RWPE1 (cell line): ENCODE measurements at regions not wholly inside any gene's neighbourhood (a gene's known extent, or its start where the extent isn't known, plus 50 kb on each side); places are given as distances from the start of the nearest gene placed in this dataset.

Experiments
- CTCF ChIA-PET: fragments of 350-600 bp; sonication (Branson Sonifier 250); formaldehyde crosslinking; extraction: SDS; loops from one replicate; lab custom pipeline; 2021; lab: Yijun Ruan, JAX
- POLR2A ChIA-PET: fragments of 400-600 bp; formaldehyde crosslinking; extraction: SDS; loops from one replicate; lab custom pipeline; 2020; ENCODE audit warnings: antibody characterized with exemption; ENCODE audit not compliant: low non-redundant PET; lab: Yijun Ruan, JAX
- DNase-seq: peaks from one replicate; pipeline ENCODE4 v3.0.0; 2012; ENCODE audit warnings: low spot score
- H3K27ac ChIP-seq: fragments of 450-650 bp; 2 replicates; pipeline ENCODE4 v1.5.1; 2017
- TF ChIP-seq, protein P1 (sequence below): fragments of 450-650 bp; conservative IDR thresholded peaks from 2 replicates; pipeline ENCODE4 v1.5.1; 2017; ENCODE audit warnings: low read depth, mild to moderate bottlenecking

DNA sequence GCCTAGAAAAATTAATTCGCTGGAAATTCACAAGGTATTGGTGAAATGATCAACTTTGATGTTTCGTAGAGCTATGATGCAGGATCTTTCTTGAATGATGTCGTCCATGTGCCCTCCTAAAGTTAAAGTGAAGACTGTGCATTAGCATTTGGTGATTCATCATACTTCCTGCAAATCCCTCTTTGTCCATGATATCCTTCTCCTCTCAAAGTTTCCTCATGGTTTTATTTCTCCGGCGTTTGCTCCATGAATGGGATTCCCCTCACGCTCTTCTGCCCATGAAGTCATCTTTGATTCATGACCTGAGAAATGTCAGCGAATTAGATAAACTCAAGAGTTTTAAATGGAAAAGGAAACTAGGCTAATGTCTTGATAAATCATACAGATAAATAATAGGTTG lies 372.7 kb downstream of the PSAT1 start:
- CTCF ChIA-PET = no interaction called here
- TF ChIP-seq, protein P1, sequence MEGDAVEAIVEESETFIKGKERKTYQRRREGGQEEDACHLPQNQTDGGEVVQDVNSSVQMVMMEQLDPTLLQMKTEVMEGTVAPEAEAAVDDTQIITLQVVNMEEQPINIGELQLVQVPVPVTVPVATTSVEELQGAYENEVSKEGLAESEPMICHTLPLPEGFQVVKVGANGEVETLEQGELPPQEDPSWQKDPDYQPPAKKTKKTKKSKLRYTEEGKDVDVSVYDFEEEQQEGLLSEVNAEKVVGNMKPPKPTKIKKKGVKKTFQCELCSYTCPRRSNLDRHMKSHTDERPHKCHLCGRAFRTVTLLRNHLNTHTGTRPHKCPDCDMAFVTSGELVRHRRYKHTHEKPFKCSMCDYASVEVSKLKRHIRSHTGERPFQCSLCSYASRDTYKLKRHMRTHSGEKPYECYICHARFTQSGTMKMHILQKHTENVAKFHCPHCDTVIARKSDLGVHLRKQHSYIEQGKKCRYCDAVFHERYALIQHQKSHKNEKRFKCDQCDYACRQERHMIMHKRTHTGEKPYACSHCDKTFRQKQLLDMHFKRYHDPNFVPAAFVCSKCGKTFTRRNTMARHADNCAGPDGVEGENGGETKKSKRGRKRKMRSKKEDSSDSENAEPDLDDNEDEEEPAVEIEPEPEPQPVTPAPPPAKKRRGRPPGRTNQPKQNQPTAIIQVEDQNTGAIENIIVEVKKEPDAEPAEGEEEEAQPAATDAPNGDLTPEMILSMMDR = no peak
- POLR2A ChIA-PET = no interaction called here

DNA sequence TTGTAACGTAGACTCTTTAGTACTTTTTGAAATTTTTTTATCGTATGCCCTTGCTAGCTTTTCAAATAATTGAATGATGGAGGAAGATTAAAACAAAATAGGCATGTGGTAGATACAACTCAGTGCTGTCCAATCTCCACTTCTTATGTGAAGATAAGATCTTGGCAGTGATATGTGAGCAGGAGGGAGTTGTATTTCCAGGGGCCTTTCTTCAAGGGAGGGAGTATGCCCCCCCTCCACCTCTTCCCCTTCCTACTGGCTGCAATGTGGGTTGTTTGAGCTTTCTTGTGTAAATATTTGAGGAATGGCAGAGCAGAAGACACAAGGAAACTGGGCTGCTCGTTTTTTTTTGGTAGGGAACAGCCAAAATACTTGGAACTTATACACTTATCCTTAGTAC lies 374.9 kb downstream of the PSAT1 start:
- DNase-seq = no peak
- POLR2A ChIA-PET = no interaction called here
- CTCF ChIA-PET = interaction anchor here (0.6 kb wide), 1 partner anchor 900 kb away, joined by 3 read pairs; no protein-coding TSS in a partner anchor

More for the DNA sequence above, 372.7 kb downstream of the PSAT1 start:
- no peak overlapping the region for H3K27ac ChIP-seq
- DNase-seq = no peak

DNA sequence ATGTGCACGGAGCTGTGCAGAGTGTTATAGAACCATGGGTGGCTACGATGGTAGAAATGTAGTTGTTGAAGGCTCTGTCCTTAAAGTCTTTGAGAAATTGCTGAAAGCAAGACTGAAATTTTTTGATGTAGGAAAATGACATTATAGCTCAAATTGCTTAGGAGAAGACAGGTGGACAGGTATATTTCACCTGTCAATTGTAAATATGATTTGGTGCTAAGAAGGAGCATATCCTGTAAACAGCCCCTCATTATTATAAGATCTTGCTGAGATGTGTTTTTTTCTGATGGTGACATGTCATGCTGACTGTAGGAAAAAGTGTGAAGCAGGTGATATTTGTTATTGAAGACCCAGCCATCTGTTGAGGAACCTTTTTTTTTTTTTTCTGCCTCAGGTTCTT lies 377.9 kb downstream of the PSAT1 start:
- H3K27ac ChIP-seq = no peak overlapping the region
- ChIA-PET POLR2A (no interaction called here), CTCF (interaction anchor here (0.7 kb wide), 2 partner anchors 212 to 295 kb away, joined by 3 to 4 read pairs; no protein-coding TSS in a partner anchor)
- DNase-seq = no peak
- TF ChIP-seq, protein P1 = no peak

More for the DNA sequence above, 374.9 kb downstream of the PSAT1 start:
- TF ChIP-seq, protein P1 = no peak
- H3K27ac ChIP-seq = no peak overlapping the region

DNA sequence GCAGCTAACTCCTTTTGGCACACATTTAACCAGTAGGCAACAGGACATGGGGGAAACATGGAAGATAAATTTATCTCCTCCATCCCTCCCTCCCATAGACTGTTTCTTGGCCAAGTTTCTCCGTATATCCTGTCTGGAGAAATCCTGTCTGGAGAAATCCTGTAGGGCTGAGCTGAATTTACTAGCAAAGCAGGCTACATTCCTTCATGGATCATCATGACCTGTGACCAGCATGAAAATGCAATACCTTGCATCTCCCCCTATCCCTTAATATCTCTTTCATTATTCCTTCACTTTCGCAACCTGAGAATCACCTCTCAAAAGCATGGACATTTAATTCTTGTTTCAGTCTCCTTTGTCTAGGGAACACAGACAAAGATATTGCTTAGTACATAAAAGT lies 379.1 kb downstream of the PSAT1 start:
- ChIA-PET POLR2A (no interaction called here), CTCF (no interaction called here)
- TF ChIP-seq, protein P1 = no peak
- no peak overlapping the region for H3K27ac ChIP-seq
- DNase-seq = no peak

DNA sequence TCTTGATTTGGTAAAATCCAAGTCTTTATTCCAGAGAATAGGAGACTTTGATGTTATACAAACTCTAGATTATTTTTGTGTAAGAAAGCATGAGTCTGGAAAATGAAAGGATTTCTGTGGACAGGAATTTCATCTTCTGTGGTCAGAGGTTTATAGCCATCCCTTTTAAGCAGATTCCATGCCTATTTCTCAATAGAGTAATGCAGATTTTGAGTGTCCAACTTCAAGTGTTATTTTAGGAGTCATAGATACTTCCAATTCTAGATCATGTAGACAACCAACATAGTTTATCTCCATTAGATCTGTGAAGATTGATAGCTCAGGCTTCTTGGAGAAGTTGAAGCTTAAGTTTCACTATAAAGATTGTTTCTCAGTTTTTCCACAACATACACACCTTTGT lies 379.7 kb downstream of the PSAT1 start:
- CTCF ChIA-PET = interaction anchor here (0.7 kb wide), 1 partner anchor 20 kb away, joined by 3 read pairs; no protein-coding TSS in a partner anchor
- TF ChIP-seq, protein P1 = no peak
- DNase-seq = no peak
- H3K27ac ChIP-seq = no peak overlapping the region
- POLR2A ChIA-PET = no interaction called here

DNA sequence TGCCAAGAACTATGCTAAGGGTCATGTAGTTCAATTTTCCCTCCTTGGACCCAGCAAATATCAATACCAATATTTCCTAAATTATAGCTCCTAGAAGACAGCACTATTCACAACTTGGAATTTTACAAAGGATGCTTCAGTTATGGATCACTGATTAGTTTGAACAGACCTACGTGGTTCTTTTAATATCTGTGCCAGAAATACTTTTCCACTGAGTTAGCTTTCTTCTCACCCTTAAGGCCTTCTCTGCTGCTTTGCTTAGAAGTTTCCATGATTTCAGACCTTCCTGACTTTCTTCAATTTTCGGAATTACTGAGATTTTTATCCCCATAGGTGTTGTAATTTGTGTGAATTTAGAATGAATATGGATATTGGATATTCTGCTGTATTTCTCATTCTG lies 380.4 kb downstream of the PSAT1 start:
- H3K27ac ChIP-seq = no peak overlapping the region
- TF ChIP-seq, protein P1 = no peak
- POLR2A ChIA-PET = no interaction called here
- DNase-seq = no peak
- CTCF ChIA-PET = interaction anchor here (0.7 kb wide), 1 partner anchor 21 kb away, joined by 3 read pairs; no protein-coding TSS in a partner anchor

DNA sequence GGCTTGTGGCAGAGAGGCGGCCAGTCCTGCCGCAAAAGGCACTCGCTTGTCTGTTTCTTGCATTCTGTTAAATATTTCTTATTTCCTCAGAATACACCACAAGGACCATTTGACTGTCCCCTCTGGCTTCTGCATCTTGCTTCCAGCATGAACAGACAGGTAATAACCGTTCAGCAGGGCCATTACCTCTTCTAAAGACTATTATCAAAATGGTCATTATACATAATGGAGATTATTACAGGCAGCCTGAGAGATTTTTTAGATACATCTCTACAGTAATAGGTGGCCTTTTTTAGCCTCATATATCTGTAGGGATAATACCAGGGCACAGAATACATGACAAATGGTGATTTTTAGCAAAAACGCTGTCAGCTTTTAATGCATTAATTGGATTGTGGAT lies 382.0 kb downstream of the PSAT1 start:
- CTCF ChIA-PET = interaction anchor here (0.7 kb wide), 1 partner anchor 402 kb away, joined by 3 read pairs; no protein-coding TSS in a partner anchor

More for the DNA sequence above, 382.0 kb downstream of the PSAT1 start:
- POLR2A ChIA-PET = no interaction called here
- TF ChIP-seq, protein P1 = no peak
- H3K27ac ChIP-seq = no peak overlapping the region
- DNase-seq = no peak
